ENCODE measurements at regions not wholly inside any gene's neighbourhood (a gene's known extent, or its start where the extent isn't known, plus 50 kb on each side); places are given as distances from the start of the nearest gene placed in this dataset.

DNA sequence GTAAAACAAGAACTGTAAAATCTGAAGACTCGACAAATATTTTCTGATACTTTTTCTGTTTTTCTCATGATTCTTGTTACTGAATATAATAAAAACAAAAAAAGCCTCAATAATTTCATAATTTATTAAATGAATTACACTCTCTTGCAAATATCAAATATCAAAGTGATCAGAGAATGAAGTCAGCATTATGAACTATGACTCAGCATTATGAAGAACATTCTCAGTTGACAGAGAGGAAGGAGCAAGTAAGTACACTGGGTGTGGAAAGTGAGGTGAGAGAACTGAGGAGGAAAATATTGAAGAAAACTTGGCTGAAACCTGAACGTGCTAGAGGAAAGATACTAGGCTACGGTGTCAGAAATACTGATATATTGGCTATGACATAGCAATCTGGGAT, 529.5 kb downstream of the KCNT2 start:
- TF ChIP-seq, protein P1, sequence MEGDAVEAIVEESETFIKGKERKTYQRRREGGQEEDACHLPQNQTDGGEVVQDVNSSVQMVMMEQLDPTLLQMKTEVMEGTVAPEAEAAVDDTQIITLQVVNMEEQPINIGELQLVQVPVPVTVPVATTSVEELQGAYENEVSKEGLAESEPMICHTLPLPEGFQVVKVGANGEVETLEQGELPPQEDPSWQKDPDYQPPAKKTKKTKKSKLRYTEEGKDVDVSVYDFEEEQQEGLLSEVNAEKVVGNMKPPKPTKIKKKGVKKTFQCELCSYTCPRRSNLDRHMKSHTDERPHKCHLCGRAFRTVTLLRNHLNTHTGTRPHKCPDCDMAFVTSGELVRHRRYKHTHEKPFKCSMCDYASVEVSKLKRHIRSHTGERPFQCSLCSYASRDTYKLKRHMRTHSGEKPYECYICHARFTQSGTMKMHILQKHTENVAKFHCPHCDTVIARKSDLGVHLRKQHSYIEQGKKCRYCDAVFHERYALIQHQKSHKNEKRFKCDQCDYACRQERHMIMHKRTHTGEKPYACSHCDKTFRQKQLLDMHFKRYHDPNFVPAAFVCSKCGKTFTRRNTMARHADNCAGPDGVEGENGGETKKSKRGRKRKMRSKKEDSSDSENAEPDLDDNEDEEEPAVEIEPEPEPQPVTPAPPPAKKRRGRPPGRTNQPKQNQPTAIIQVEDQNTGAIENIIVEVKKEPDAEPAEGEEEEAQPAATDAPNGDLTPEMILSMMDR (IDR thresholded peaks at IDR 0.05; ENCODE audit: low read depth, low read length, poor library complexity, severe bottlenecking), result no peak
- no peak for TF ChIP-seq EZH2phosphoT487 (IDR thresholded peaks at IDR 0.05; ENCODE audit: borderline replicate concordance, low read length)
